LNCaP clone FGC (cell line): ENCODE measurements at regions not wholly inside any gene's neighbourhood (a gene's known extent, or its start where the extent isn't known, plus 50 kb on each side); places are given as distances from the start of the nearest gene placed in this dataset.
"Not testable (repeated sequence)": the region's sequence is repeated elsewhere in the genome, so short reads cannot be mapped to it uniquely, and the experiment has no call there.

ENCODE experiments used
- DNase-seq: peaks from one replicate; pipeline ENCODE4 v3.0.0-alpha.2; 2011; ENCODE audit warnings: low read depth
- H3K4me3 ChIP-seq: 2 replicates; pipeline ENCODE4 v1.5.1; 2011; ENCODE audit warnings: mild to moderate bottlenecking, low read depth, low read length, control low read depth
- TF ChIP-seq, protein P1 (sequence below): IDR thresholded peaks from 2 replicates; pipeline ENCODE4 v1.5.1; 2012; ENCODE audit warnings: mild to moderate bottlenecking; ENCODE audit not compliant: control insufficient read depth, insufficient read depth; ENCODE audit errors: extremely low read depth

DNA sequence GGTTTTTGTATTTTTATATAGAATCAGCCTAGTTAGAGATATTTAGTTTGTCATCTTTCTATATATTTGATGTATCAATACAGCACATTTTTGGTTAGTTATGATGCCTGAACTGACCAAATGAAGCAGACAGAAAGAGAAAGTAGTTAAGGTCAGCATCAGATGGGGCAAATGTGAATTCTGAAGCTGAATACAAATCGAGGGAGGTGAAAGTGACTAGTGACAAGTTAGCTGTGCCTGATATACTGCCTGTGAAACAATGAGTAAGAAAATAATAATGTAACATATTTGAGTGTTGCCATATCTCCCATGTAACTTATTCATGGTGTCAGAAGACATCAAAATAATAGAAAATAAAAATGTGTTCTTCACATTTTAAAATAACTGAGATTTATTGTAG is 680.3 kb upstream of the SEMA6D start:
- no peak for DNase-seq
- no peak overlapping the region for H3K4me3 ChIP-seq
- TF ChIP-seq, protein P1, sequence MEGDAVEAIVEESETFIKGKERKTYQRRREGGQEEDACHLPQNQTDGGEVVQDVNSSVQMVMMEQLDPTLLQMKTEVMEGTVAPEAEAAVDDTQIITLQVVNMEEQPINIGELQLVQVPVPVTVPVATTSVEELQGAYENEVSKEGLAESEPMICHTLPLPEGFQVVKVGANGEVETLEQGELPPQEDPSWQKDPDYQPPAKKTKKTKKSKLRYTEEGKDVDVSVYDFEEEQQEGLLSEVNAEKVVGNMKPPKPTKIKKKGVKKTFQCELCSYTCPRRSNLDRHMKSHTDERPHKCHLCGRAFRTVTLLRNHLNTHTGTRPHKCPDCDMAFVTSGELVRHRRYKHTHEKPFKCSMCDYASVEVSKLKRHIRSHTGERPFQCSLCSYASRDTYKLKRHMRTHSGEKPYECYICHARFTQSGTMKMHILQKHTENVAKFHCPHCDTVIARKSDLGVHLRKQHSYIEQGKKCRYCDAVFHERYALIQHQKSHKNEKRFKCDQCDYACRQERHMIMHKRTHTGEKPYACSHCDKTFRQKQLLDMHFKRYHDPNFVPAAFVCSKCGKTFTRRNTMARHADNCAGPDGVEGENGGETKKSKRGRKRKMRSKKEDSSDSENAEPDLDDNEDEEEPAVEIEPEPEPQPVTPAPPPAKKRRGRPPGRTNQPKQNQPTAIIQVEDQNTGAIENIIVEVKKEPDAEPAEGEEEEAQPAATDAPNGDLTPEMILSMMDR, result no peak

DNA sequence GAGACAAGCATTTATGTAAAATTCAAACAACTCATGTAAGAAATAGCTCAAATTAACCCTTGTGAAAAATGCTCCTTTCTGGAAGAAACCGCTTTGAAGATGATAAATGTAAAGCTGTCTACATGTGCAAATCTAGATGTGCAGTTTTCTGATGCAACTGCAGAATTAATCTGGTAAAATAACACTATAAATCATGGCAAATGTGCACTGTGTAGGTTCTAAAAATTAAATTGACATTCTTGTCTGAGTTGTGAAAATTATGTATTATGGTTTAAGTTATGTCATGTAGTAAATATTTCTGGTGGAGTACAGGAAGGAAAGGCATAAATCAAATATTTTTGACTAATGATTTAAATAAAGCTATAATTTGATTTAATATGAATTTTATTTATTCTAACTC is 678.1 kb upstream of the SEMA6D start:
- TF ChIP-seq, protein P1, result no peak
- H3K4me3 ChIP-seq, result no peak overlapping the region
- DNase-seq, result no peak

DNA sequence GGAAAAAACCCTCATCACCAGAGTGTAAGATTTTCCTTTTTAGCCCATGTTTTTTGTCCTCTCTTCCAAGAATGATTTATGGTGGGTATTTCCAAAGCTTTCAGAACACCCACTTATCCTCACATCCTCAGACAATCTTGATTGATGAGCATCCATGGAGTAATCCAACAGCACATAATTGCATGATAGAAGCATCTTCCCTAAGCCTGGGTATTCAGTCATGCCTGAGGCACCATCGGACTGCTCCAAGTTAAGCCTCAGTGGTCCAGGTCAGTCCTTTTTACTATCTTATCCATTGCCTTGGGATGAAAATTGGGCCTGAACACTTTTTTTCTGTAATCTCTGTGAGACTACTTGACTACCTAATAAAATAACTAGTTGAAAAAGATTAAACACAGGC is 676.0 kb upstream of the SEMA6D start:
- no peak overlapping the region for H3K4me3 ChIP-seq
- no peak for DNase-seq
- TF ChIP-seq, protein P1, result no peak

DNA sequence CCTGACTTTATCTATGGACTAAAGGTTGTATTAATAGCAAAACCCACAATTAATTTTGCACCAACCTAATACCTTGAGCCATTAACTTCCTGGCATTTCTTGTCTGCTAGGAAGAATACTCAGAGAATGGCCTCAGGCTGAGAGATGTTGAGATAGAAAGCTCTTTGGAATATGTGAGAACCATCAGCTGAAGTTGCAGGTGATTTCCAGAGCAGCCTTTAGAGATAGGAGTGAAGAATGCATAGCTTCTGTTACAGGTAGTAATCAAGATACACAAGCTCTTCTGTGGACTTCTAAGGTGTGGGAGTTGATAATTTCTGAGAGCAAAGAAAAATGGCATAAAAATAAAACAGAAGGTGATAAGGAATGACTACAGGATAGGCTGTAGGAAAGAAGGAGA is 669.3 kb upstream of the SEMA6D start:
- H3K4me3 ChIP-seq, DNase-seq: not testable (repeated sequence)

DNA sequence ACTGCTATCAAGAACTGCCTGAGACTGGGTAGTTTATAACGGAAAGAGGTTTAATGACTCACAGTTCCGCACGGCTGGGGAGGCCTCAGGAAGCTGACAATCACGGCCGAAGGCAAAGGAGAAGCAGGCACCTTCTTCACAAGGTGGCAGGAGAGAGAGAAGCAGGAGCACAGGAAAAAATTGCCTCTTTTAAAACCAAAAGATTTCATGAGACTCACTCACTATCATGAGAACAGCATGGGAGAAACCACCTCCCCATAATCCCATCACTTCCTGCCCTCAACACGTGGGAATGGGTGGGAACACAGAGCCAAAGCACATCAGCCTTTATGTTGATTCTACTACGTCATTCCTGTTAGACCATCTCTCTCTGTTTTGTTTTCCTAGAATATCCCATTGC is 650.9 kb upstream of the SEMA6D start:
- no peak for DNase-seq
- TF ChIP-seq, protein P1, result no peak
- H3K4me3 ChIP-seq, result no peak overlapping the region

DNA sequence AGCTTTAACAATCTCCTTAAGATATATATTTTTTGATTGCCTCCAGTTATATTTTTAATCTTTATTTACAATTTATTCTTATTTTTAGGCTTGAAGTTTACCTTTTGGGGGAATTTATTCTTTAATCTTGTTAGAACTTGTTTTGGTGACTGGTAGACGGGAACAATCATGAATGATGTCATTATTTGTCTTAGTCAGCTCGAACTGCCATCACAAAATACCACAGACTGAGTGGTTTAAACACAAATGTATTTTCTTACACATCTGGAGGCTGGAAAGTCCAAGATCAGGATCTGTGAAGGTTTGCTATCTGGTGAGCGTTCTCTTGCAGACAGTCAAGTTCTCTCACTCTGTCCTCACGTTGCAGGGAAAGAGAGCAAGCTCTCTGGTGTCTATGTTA is 639.5 kb upstream of the SEMA6D start:
- not testable (repeated sequence) for H3K4me3 ChIP-seq, DNase-seq

DNA sequence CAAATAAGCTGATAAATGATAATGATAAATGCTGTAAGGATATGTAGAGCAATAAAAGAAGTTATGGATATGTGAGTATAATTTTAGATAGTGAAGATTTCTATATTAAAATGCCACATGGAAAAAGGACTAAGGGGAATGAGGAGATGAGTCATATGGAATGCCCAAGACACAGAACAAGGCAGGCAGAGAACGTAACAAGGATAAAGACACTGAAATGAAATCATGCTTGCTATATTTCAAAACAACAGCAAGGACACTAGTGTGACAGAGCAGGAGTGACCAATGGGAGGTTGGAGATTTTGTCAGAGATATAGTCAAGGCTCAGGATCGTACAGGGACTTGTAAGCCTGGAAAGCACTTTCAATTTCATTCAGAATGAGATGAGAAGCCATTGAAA is 621.5 kb upstream of the SEMA6D start:
- H3K4me3 ChIP-seq, result no peak overlapping the region
- TF ChIP-seq, protein P1, result no peak
- no peak for DNase-seq

DNA sequence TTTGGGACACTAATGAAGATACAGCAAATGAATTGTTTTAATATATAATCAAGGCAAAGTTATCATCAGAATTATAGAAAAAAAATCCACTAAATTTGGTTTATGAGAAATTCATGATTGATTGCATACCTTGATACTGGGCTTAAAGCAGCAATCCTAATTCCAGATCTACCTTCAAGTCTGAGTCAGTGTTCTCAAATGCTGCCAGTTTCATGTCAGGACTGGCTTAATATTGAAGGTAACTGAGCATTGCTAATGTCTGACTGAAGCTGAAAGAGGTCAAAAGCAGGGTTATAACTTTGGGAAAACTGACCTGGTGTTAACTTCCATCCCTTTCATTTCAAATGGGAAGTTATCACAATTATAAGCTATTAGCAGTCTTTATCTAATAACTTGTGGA is 618.8 kb upstream of the SEMA6D start:
- H3K4me3 ChIP-seq, DNase-seq: not testable (repeated sequence)

DNA sequence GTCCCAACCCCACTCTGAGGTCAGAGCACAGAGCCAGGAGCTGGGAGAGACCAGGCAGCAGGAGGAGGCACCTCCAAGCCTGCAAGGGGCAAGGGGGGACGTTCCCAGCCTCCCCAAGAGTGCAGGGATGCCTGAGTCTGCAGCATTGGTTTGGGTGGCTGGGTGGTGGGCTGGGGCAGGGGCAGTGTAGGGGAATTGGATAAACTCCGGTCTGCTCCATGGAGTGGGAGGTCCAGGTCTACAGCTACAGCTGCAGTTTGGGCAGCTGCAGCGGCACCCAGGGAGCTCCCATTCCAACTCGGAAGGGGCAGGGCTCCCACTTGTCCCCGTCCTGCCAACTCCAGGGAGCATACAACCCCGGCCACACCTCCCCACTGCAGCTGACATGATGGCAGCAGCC is 617.5 kb upstream of the SEMA6D start:
- not testable (repeated sequence) for H3K4me3 ChIP-seq, DNase-seq

DNA sequence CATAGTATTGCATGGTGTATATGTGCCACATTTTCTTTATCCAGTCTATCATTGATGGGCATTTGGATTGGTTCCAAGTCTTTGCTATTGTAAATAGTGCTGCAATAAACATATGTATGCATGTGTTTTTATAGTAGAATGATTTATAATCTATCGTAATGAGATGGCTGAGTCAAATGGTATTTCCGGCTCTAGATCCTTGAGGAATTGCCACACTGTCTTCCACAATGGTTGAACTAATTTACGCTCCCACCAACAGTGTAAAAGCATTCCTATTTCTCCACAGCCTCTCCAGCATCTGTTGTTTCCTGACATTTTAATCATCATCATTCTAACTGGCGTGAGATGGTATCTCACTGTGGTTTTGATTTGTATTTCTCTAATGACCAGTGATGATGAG is 608.5 kb upstream of the SEMA6D start:
- H3K4me3 ChIP-seq, DNase-seq: not testable (repeated sequence)
